WERI-Rb-1 (cell line): ENCODE measurements at regions not wholly inside any gene's neighbourhood (a gene's known extent, or its start where the extent isn't known, plus 50 kb on each side); places are given as distances from the start of the nearest gene placed in this dataset.
"Not testable (repeated sequence)": the region's sequence is repeated elsewhere in the genome, so short reads cannot be mapped to it uniquely, and the experiment has no call there.

Source experiments
- DNase-seq: peaks from one replicate; pipeline ENCODE4 v3.0.0-alpha.2; 2020
- H3K27ac ChIP-seq: fragments of 250-450 bp; sonication (Bioruptor Pico); 2 replicates; pipeline ENCODE4 v1.5.1; 2020; ENCODE audit warnings: mild to moderate bottlenecking, moderate library complexity
- H3K27me3 ChIP-seq: fragments of 250-450 bp; sonication (Bioruptor Pico); 2 replicates; pipeline ENCODE4 v1.5.1; 2021; ENCODE audit warnings: mild to moderate bottlenecking, low read depth, moderate library complexity; ENCODE audit not compliant: insufficient read depth, severe bottlenecking
- H3K36me3 ChIP-seq: fragments of 250-450 bp; sonication (Bioruptor Pico); 2 replicates; pipeline ENCODE4 v1.5.1; 2020; ENCODE audit warnings: mild to moderate bottlenecking, moderate library complexity
- H3K4me3 ChIP-seq: 2 replicates; pipeline ENCODE4 v1.5.1; 2011; ENCODE audit warnings: low read depth, mild to moderate bottlenecking, control low read depth, low read length
- H3K9me3 ChIP-seq: fragments of 250-450 bp; sonication (Bioruptor Pico); 2 replicates; pipeline ENCODE4 v1.5.1; 2021; ENCODE audit warnings: mild to moderate bottlenecking, moderate library complexity; ENCODE audit not compliant: severe bottlenecking
- TF ChIP-seq, protein P1 (sequence below): IDR thresholded peaks from 2 replicates; pipeline ENCODE4 v1.5.1; 2011; ENCODE audit warnings: low read depth, mild to moderate bottlenecking, control low read depth, inconsistent platforms, low read length

DNA sequence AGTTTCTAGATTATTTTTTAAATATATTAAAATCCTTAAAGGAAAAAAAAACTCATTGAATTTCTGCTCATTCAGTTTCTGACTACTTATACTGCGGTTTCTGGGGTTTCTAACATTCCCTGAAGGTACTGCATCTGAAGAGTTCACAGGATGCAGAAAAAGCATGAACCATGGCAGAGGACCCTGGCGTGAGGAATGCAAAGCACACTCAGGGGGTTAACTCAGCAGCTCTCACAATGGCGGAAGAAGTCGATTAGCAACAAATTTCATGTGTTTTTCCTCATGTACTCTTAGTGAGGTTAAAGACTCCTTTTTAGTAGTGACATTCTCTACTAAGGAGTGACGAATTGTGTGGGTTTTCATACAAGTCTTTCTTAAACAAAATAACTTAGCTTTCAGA lies 975.6 kb downstream of the NCAM2 start:
- Histone ChIP-seq H3K27me3 (peaks cover 25% of the 10 kb centered on the region), H3K36me3 (no peaks in the 10 kb centered on the region), H3K27ac (no peak overlapping the region), H3K4me3 (no peak overlapping the region), H3K9me3 (no peaks in the 10 kb centered on the region)
- no peak for DNase-seq
- TF ChIP-seq, protein P1, sequence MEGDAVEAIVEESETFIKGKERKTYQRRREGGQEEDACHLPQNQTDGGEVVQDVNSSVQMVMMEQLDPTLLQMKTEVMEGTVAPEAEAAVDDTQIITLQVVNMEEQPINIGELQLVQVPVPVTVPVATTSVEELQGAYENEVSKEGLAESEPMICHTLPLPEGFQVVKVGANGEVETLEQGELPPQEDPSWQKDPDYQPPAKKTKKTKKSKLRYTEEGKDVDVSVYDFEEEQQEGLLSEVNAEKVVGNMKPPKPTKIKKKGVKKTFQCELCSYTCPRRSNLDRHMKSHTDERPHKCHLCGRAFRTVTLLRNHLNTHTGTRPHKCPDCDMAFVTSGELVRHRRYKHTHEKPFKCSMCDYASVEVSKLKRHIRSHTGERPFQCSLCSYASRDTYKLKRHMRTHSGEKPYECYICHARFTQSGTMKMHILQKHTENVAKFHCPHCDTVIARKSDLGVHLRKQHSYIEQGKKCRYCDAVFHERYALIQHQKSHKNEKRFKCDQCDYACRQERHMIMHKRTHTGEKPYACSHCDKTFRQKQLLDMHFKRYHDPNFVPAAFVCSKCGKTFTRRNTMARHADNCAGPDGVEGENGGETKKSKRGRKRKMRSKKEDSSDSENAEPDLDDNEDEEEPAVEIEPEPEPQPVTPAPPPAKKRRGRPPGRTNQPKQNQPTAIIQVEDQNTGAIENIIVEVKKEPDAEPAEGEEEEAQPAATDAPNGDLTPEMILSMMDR = no peak

DNA sequence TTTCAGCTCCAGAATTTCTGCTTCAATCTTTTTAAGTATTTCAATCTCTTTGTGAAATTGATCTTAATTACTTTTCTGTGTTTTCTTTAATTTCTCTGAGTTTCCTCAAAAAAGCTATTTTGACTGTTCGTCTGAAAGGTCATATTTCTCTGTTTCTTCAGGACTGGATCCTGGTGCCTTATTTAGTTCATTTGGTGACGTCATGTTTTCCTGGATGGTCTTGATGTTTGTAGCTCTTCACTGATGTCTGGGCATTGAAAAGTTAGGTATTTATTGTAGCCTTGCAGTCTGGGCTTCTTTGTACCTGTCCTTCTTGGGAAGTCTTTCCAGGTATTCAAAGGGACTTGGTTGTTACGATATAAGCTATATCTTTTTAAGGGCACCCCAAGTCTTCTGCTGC lies 998.7 kb downstream of the NCAM2 start:
- DNase-seq = no peak
- Histone ChIP-seq H3K27me3 (peaks cover 7% of the 10 kb centered on the region), H3K9me3 (no peaks in the 10 kb centered on the region), H3K4me3 (no peak overlapping the region), H3K27ac (no peak overlapping the region), H3K36me3 (no peaks in the 10 kb centered on the region)
- TF ChIP-seq, protein P1 = no peak

DNA sequence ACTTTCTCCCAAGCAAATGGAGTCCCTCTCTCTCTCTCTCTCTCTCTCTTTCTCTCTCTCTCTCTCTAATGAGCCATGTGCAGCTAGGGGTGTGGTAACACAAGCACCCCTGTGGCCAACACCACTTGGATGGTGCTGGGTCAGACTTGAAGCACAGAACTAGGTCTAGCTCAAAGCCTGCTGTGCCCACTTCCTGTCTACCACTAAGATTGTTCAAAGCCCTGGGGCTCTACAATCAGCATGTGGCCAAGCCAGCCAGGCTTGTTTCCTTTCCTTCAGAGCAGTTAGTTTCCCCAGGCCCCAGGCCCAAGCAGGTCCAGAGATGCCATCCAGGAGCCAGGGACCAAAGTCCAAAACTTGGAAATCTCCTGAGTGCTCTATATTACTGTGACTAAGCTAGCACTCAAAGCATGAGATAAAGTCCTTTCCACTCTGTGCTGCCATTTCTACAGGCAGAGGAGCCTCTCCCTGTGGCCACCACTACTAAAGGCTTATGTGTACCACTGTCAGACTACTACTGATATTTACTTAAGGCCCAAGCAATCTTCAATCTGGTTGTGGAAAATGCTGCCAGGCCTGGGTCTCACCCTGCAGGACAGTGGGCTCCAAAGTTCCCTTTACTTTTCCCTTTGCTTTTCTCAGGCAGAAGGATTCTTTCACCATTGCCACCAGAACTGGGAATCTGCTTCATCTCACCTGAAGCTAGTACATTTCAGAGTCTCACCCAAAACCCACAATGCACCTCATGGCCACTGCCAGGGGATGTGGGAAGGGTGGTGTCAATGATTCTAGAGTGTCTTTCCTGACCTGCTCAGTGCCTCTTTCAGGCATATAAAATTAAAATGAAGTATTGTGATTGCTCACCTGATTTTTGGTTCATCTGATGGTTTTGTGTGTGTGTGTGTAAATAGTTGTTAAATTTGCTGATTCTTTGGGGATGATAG lies 999.5 kb downstream of the NCAM2 start:
- Histone ChIP-seq H3K27me3 (peaks cover 7% of the 10 kb centered on the region), H3K9me3 (no peaks in the 10 kb centered on the region), H3K36me3 (no peaks in the 10 kb centered on the region), H3K4me3 (no peak overlapping the region), H3K27ac (no peak overlapping the region)
- TF ChIP-seq, protein P1 = no peak
- no peak for DNase-seq

DNA sequence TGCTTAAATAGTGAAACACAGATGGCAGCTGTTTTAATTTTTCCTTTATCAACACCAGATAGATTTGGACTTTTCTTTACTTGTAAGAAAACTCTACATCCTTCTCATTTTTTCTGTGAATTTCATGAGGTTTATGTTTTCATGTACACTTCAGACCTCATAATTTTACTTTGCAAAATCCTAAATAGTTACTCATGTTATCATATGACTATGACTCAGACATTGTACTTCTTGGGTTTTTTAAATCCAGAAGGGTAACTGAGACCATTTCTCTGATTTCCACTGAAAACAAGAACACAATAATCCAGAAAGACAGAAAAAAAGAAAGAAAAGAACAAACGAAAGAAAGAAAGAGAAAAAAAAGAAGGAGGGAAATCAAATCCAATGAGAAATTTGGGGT lies 1021.6 kb downstream of the NCAM2 start:
- DNase-seq = no peak
- H3K9me3 ChIP-seq = peaks cover 10% of the 10 kb centered on the region
- TF ChIP-seq, protein P1 = no peak

DNA sequence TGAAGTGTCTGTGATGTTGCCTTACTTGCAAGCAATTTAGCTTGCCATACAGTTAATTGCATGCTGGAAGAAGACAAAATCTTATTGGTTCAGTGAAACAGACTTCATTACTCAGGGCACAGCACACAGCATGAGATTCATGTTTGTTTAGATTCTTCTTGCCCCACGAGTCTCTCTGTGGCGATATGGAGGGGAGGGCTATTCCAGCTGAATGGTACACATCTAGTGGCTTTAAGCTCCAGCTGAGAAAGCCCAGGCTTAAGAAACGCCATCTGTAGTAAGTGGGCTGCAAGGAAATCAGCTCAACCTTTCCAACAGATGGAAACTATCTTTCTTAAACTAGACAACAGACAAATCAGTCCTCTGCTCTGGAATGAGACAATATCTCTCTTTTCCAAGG lies 1022.0 kb downstream of the NCAM2 start:
- Histone ChIP-seq H3K36me3 (no peaks in the 10 kb centered on the region), H3K27ac (no peak overlapping the region), H3K27me3 (no peaks in the 10 kb centered on the region), H3K9me3 (peaks cover 10% of the 10 kb centered on the region), H3K4me3 (no peak overlapping the region)
- TF ChIP-seq, protein P1 = no peak
- DNase-seq = peak; percentile 32

More for the DNA sequence above, 1021.6 kb downstream of the NCAM2 start:
- no peak overlapping the region for H3K27ac ChIP-seq
- H3K4me3 ChIP-seq = no peak overlapping the region
- no peaks in the 10 kb centered on the region for H3K36me3 ChIP-seq
- H3K27me3 ChIP-seq = no peaks in the 10 kb centered on the region

DNA sequence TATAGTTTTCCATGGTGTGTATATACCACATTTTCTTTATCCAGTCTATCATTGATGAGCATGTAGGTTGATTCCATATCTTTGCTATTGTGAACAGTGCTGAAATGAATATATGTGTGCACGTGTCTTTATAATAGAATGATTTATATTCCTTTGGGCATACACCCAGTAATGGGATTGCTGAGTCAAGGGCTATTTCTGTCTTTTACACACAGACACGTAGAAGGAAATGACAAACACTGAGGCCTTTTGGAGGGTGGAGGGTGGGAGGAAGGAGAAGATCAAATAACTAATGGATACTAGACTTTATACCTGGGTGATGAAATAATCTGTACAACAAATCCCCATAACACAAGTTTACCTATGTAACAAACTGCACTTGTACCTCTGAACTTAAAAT lies 1025.7 kb downstream of the NCAM2 start:
- H3K36me3 ChIP-seq, H3K4me3 ChIP-seq, H3K9me3 ChIP-seq, H3K27ac ChIP-seq, H3K27me3 ChIP-seq, DNase-seq: not testable (repeated sequence)
